H1 (cell line): ENCODE measurements at regions not wholly inside any gene's neighbourhood (a gene's known extent, or its start where the extent isn't known, plus 50 kb on each side); places are given as distances from the start of the nearest gene placed in this dataset.
"Not testable (repeated sequence)": the region's sequence is repeated elsewhere in the genome, so short reads cannot be mapped to it uniquely, and the experiment has no call there.

Experiments used
- CTCF ChIA-PET: fragments of 300-600 bp; sonication (Branson Sonifier 250); formaldehyde crosslinking; loops from one replicate; lab custom pipeline; 2021; ENCODE audit not compliant: partially characterized antibody; lab: Charles Lee
- POLR2A ChIA-PET: fragments of 300-600 bp; sonication (Branson Sonifier 250); formaldehyde crosslinking; loops from one replicate; lab custom pipeline; 2021; ENCODE audit warnings: inconsistent platforms; ENCODE audit not compliant: partially characterized antibody; lab: Charles Lee
- DNase-seq, 2 experiments: peaks; one replicate each; pipeline versions ENCODE4 v3.0.0 to v3.0.0-alpha.2; 2010 to 2022; ENCODE audit warnings: low spot score in 2 of 2, low read depth in 1 of 2, mixed read lengths in 1 of 2
- FAIRE-seq: peaks from 2 replicates; lab custom pipeline; 2011; peaks lifted over from hg19 to GRCh38; lab: Jason Lieb, UNC
- H2AFZ ChIP-seq: 2 replicates; pipeline ENCODE4 v1.8.1; 2012; ENCODE audit warnings: low read length, inconsistent platforms
- H2AK5ac ChIP-seq: 2 replicates; pipeline ENCODE4 v1.6.1; 2013; ENCODE audit warnings: low read depth, low read length
- H2BK120ac ChIP-seq: replicated peaks from 2 replicates; pipeline ENCODE3; 2013; ENCODE audit warnings: low read depth, low read length, inconsistent platforms
- H2BK12ac ChIP-seq: 2 replicates; pipeline ENCODE4 v1.6.1; 2013; ENCODE audit warnings: low read depth, low read length
- H2BK15ac ChIP-seq: 2 replicates; pipeline ENCODE4 v1.6.1; 2013; ENCODE audit warnings: low read length
- H2BK20ac ChIP-seq: 2 replicates; pipeline ENCODE4 v1.6.1; 2013; ENCODE audit warnings: low read length
- H2BK5ac ChIP-seq: 2 replicates; pipeline ENCODE4 v1.6.1; 2013; ENCODE audit warnings: low read depth, low read length
- H3K14ac ChIP-seq: 2 replicates; pipeline ENCODE4 v1.6.1; 2013; ENCODE audit warnings: inconsistent platforms; ENCODE audit not compliant: insufficient read length
- H3K18ac ChIP-seq: 2 replicates; pipeline ENCODE4 v1.6.1; 2013; ENCODE audit warnings: low read length; ENCODE audit errors: extremely low read depth
- H3K23ac ChIP-seq: 2 replicates; pipeline ENCODE4 v1.6.1; 2013; ENCODE audit warnings: inconsistent platforms; ENCODE audit not compliant: insufficient read length
- H3K23me2 ChIP-seq: 2 replicates; pipeline ENCODE4 v1.6.1; 2013; ENCODE audit warnings: low read depth, low read length
- H3K27ac ChIP-seq: 2 replicates; pipeline ENCODE4 v1.6.1; 2011; ENCODE audit warnings: low read depth, low read length, inconsistent platforms
- H3K27me3 ChIP-seq, 4 experiments: replicated peaks in 1 of 4; 1 replicate in 1 of 4; 2 replicates in 3 of 4; pipeline versions ENCODE4 v1.6.1 to v1.8.1; 2011 to 2013; ENCODE audit warnings: low read length in 3 of 4, mild to moderate bottlenecking in 3 of 4, inconsistent platforms in 2 of 4, mixed read lengths in 2 of 4, moderate library complexity in 1 of 4; ENCODE audit not compliant: control insufficient read depth in 3 of 4, insufficient read depth in 3 of 4; ENCODE audit errors: extremely low read depth in 1 of 4
- H3K36me3 ChIP-seq, 4 experiments: 2 replicates each; pipeline versions ENCODE4 v1.6.1 to v1.8.1; 2011 to 2013; ENCODE audit warnings: mild to moderate bottlenecking in 4 of 4, low read length in 3 of 4, moderate library complexity in 2 of 4, control low read depth in 1 of 4, inconsistent platforms in 1 of 4; ENCODE audit not compliant: insufficient read depth in 4 of 4, control insufficient read depth in 2 of 4
- H3K4ac ChIP-seq: replicated peaks from 2 replicates; pipeline ENCODE3; 2013; ENCODE audit warnings: low read length, low read depth, mixed read lengths, inconsistent platforms; ENCODE audit not compliant: insufficient read length
- H3K4me1 ChIP-seq, 4 experiments: replicated peaks in 1 of 4; 1 replicate in 1 of 4; 2 replicates in 3 of 4; pipeline versions ENCODE4 v1.6.1 to v1.8.1; 2011 to 2013; ENCODE audit warnings: low read length in 3 of 4, inconsistent platforms in 2 of 4, mixed read lengths in 1 of 4; ENCODE audit not compliant: insufficient read depth in 4 of 4, control insufficient read depth in 3 of 4
- H3K4me2 ChIP-seq, 2 experiments: 2 replicates each; pipeline versions ENCODE4 v1.6.1 to v1.8.1; 2011 to 2013; ENCODE audit warnings: low read depth in 2 of 2, low read length in 2 of 2, control low read depth in 1 of 2, inconsistent platforms in 1 of 2, mild to moderate bottlenecking in 1 of 2; ENCODE audit not compliant: insufficient read depth in 1 of 2
- H3K4me3 ChIP-seq, 4 experiments: fragments of 200-600, 300-600 bp in 1 of 4; sonication (generic), shearing (Covaris generic), sonication (Bioruptor Twin) in 1 of 4; 2 replicates each; pipeline versions ENCODE4 v1.5.1 to v1.8.1; 2011 to 2016; ENCODE audit warnings: low read length in 4 of 4, low read depth in 3 of 4, control low read depth in 2 of 4, inconsistent platforms in 2 of 4, mild to moderate bottlenecking in 2 of 4, mixed read lengths in 1 of 4, moderate library complexity in 1 of 4; ENCODE audit not compliant: insufficient read depth in 2 of 4; ENCODE audit errors: extremely low read depth in 1 of 4
- H3K56ac ChIP-seq: replicated peaks from 2 replicates; pipeline ENCODE3; 2013; ENCODE audit warnings: low read depth, mild to moderate bottlenecking, mixed read lengths, low read length, inconsistent platforms; ENCODE audit not compliant: insufficient read length
- H3K79me1 ChIP-seq: 2 replicates; pipeline ENCODE4 v1.6.1; 2013; ENCODE audit warnings: low read depth, low read length, control low read depth
- H3K79me2 ChIP-seq, 2 experiments: 2 replicates each; pipeline versions ENCODE4 v1.6.1 to v1.8.1; 2012 to 2013; ENCODE audit warnings: low read length in 2 of 2, mild to moderate bottlenecking in 2 of 2, inconsistent platforms in 1 of 2; ENCODE audit not compliant: insufficient read depth in 2 of 2, control insufficient read depth in 1 of 2
- H3K9ac ChIP-seq, 4 experiments: replicated peaks in 1 of 4; 1 replicate in 1 of 4; 2 replicates in 3 of 4; pipeline versions ENCODE4 v1.6.1 to v1.8.1; 2011 to 2013; ENCODE audit warnings: low read depth in 3 of 4, low read length in 3 of 4, control low read depth in 2 of 4, mild to moderate bottlenecking in 2 of 4, moderate library complexity in 2 of 4, inconsistent platforms in 1 of 4; ENCODE audit errors: extremely low read depth in 1 of 4
- H3K9me3 ChIP-seq, 2 experiments: 2 replicates each; pipeline versions ENCODE4 v1.6.1 to v1.8.1; 2012 to 2013; ENCODE audit warnings: mild to moderate bottlenecking in 2 of 2, moderate library complexity in 2 of 2, control low read depth in 1 of 2, inconsistent platforms in 1 of 2, low read depth in 1 of 2, low read length in 1 of 2, mixed read lengths in 1 of 2; ENCODE audit not compliant: insufficient read depth in 2 of 2
- H4K20me1 ChIP-seq, 2 experiments: replicated peaks in 1 of 2; 2 replicates each; pipeline versions ENCODE3 to v1.8.1; 2011 to 2013; ENCODE audit warnings: inconsistent platforms in 2 of 2, low read length in 2 of 2, mild to moderate bottlenecking in 1 of 2; ENCODE audit not compliant: insufficient read depth in 2 of 2, control insufficient read depth in 1 of 2
- H4K5ac ChIP-seq: 2 replicates; pipeline ENCODE4 v1.6.1; 2013; ENCODE audit warnings: low read length, low read depth, mixed read lengths, inconsistent platforms; ENCODE audit not compliant: insufficient read length
- H4K8ac ChIP-seq: 2 replicates; pipeline ENCODE4 v1.8.0; 2013; ENCODE audit warnings: mild to moderate bottlenecking, moderate library complexity, low read length, inconsistent platforms; ENCODE audit not compliant: insufficient read depth; ENCODE audit errors: extremely low read depth
- H4K91ac ChIP-seq: replicated peaks from 2 replicates; pipeline ENCODE3; 2013; ENCODE audit warnings: low read length, mixed read lengths, inconsistent platforms; ENCODE audit not compliant: insufficient read length
- WGBS, 2 experiments: shearing (Covaris generic) in 1 of 2; methylation state at CpG; one replicate each; pipeline versions ENCODE4 v1.1.6 to v1.1.7; 2013 to 2015; ENCODE audit warnings: low lambda C conversion rate in 2 of 2, mixed read lengths in 2 of 2, inconsistent platforms in 1 of 2, low coverage in 1 of 2, missing lambda C conversion rate in 1 of 2; ENCODE audit not compliant: insufficient replicate concordance in 2 of 2, insufficient coverage in 1 of 2, insufficient read length in 1 of 2; ENCODE audit errors: extremely low coverage in 1 of 2, missing lambda C conversion rate in 1 of 2; 5-methylcytosine and 5-hydroxymethylcytosine counted together

- H3K79me1 ChIP-seq, H3K79me2 ChIP-seq, H4K20me1 ChIP-seq, H3K9me3 ChIP-seq, H2BK120ac ChIP-seq, POLR2A ChIA-PET, H3K36me3 ChIP-seq, H2AFZ ChIP-seq, H3K23ac ChIP-seq, H3K4me3 ChIP-seq, H3K14ac ChIP-seq, H3K27me3 ChIP-seq, H2BK15ac ChIP-seq, H3K4me1 ChIP-seq, CTCF ChIA-PET, DNase-seq, H4K91ac ChIP-seq, H2BK12ac ChIP-seq, FAIRE-seq, H3K56ac ChIP-seq, H3K9ac ChIP-seq, H2BK5ac ChIP-seq, H3K23me2 ChIP-seq, H3K4ac ChIP-seq, H4K8ac ChIP-seq, H4K5ac ChIP-seq, H2BK20ac ChIP-seq, H2AK5ac ChIP-seq, H3K27ac ChIP-seq, H3K18ac ChIP-seq, H3K4me2 ChIP-seq: not testable (repeated sequence)
- WGBS, 2 experiments: 78% methylated on average over 7 of the region's 15 CpGs; no CpG with 5 or more reads in 1 of the 2 experiments
These were observed 159.8 kb downstream of the LAT start for GRCh38 chr16:29144669-29145062.

DNA sequence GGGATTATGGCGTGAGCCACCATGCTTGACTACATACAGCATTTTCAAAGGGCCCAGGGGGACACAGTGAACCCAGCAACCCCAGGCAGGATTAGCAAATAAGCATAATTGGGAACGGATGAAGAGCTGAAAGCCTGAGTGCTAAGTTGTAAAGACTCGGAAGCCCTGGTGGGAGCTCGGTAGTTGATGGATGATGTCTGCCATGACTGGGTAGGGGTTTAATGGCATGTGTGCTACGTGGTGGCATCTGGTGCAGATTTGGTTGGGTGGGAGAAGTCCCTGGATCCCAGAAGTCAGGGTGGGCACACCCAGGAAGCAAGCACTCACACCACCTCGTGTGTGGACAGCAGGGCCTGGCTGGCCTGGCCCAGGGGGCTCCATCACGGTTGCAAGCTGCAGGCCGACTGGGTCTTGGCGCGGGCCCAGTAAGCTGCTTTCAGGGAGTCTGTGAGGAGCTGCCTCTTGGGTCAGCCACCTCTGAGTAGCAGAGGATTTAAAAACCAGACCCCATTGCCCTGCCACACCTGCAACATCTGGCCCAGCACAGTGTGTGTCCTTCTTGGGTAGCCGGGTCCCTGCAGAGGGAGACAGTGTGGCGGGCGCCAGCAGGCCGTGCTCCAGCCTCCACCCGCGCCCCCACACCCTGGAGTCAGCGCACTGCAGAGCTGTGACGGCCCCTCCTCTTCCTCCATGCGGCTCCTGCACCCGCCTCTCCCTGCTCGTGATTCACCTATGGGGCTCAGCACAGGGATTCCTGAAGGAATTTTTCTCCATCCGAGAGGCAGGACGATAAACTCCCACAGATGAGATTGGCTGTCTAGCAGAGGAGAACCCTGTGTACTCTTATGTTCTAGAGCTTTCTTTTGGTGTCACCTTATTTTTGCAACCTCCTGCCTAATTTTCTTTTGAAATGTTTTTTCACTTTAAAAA lies 159.2 kb downstream of the LAT start:
- H2BK5ac ChIP-seq, POLR2A ChIA-PET, H4K8ac ChIP-seq, H3K27ac ChIP-seq, H4K5ac ChIP-seq, H2AFZ ChIP-seq, H3K27me3 ChIP-seq, H2BK120ac ChIP-seq, H3K79me2 ChIP-seq, H3K18ac ChIP-seq, H3K23ac ChIP-seq, H3K4me2 ChIP-seq, DNase-seq, H3K4me3 ChIP-seq, H3K14ac ChIP-seq, H3K36me3 ChIP-seq, H3K4ac ChIP-seq, H4K91ac ChIP-seq, H2BK15ac ChIP-seq, H2AK5ac ChIP-seq, H3K9ac ChIP-seq, H3K9me3 ChIP-seq, H3K4me1 ChIP-seq, H3K56ac ChIP-seq, H3K23me2 ChIP-seq, H4K20me1 ChIP-seq, H2BK12ac ChIP-seq, CTCF ChIA-PET, H2BK20ac ChIP-seq, H3K79me1 ChIP-seq: not testable (repeated sequence)
- FAIRE-seq: peak; percentile 78
- WGBS, 2 experiments: 85% methylated on average over 15 of the region's 23 CpGs; no CpG with 5 or more reads in 1 of the 2 experiments
